ENCODE measurements at regions not wholly inside any gene's neighbourhood (a gene's known extent, or its start where the extent isn't known, plus 50 kb on each side); places are given as distances from the start of the nearest gene placed in this dataset.
"Not testable (repeated sequence)": the region's sequence is repeated elsewhere in the genome, so short reads cannot be mapped to it uniquely, and the experiment has no call there.

DNA sequence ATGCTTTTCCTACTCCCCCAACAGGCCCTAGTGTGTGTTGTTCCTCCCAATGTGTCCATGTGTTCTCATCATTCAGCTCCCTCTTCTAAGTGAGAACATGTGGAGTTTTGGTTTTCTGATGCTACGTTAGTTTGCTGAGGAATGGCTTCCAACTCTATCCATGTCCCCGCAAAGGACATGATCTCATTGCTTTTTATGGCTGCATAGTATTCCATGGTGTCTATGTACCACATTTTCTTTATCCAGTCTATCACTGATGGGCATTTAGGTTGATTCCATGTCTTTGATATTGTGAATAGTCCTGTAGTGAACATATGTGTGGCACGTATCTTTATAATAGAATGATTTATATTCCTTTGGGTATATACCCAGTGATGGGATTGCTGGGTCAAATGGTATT is 72.5 kb upstream of the CCNY start:
- DNase-seq: not testable (repeated sequence)

DNA sequence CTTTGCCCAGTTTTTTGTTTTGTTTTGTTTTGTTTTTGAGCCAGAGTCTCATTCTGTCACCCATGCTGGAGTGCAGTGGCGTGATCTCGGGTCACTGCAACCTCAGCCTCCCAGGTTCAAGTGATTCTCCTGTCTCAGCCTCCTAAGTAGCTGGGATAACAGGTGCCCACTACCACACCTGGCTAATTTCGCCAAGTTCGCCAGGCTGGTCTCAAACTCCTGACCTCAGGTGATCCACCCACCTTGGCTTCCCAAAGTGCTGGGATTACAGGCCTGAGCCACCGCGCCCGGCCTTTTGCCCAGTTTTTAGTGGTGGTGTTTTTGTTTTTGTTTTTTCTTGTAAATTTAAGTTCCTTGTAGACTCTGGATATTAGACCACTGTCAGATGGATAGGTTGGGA is 71.7 kb upstream of the CCNY start:
- DNase-seq: not testable (repeated sequence)

DNA sequence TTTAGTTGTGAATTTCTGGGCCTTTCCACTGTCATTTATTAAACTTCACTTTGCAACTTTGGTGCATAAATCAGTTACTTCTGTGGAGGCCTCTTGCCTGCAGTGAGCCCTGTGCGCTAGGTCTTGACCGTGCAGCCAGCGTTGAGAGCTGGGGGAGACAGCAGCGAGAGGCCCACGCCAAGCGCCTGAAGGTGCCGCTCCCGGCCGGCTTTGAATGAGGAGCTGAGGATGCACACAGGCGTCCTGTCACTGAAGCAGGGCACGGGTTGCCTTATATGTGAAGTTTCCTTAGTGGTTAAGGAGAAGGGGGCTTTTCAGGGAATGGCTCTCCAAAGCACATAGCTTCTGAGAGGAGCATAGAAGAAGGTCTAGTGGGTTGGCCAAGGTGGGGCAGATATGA is 70.9 kb upstream of the CCNY start:
- DNase-seq: no peak

DNA sequence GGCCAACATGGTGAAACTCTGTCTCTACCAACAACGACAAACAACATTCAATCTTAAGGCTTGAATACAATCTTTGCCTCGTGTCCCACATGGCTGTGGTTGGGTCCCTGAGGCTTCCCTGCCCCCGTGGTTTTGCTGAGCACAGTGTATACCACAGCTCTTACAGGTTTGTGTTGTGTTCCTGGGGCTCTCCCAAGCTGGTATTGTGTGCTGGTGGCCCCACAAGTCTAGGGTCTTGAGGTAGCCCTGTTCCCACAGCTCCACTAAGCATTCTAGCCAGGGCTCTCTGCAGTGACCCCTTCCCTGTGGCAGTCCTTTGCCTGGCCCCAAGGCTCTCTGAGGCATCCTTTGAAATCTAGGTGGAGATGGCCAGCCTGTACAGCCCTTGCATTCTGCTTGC is 68.0 kb upstream of the CCNY start:
- no peak for DNase-seq

DNA sequence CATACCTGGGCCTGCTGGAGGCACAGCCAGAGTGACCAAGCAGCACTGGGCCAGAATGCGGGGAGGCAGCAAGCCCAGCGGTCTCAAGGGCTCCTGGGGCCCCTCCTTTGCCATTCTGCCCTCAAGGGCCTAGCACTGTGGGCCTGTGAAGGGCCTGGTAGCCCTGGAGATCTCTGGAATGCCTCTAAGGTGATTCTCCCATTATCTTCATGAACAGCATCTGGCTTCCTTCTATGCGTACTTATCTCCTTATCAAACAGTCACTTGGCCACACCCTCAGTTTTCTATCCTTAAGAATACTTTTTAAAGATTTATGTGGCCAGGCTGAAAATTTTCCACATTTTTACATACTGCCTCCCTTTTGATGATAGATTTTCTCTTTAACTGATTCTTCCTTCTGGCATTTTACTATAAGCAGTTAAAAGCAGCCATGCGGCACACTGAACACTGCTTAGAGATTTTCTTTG is 67.5 kb upstream of the CCNY start:
- peak; percentile 21 for DNase-seq

DNA sequence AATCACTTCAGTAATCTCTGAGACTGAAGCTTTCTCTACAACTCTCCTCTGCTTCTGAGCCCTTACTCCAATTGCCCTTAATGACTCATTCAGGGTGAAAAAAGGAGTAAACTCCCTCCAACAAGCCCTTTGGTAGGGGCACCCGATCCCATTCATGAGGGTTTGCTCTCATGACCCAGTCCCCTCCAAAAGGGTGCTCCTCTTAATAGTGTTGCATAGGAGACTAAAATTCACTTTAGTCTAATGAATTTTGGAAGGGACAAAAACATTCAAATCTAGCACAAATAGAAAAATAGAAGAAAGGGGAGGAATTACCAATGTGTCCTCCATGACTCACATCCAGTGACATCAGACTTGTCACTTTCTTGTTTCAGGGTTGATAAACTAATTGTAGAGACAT is 66.2 kb upstream of the CCNY start:
- peak; percentile 14 for DNase-seq

DNA sequence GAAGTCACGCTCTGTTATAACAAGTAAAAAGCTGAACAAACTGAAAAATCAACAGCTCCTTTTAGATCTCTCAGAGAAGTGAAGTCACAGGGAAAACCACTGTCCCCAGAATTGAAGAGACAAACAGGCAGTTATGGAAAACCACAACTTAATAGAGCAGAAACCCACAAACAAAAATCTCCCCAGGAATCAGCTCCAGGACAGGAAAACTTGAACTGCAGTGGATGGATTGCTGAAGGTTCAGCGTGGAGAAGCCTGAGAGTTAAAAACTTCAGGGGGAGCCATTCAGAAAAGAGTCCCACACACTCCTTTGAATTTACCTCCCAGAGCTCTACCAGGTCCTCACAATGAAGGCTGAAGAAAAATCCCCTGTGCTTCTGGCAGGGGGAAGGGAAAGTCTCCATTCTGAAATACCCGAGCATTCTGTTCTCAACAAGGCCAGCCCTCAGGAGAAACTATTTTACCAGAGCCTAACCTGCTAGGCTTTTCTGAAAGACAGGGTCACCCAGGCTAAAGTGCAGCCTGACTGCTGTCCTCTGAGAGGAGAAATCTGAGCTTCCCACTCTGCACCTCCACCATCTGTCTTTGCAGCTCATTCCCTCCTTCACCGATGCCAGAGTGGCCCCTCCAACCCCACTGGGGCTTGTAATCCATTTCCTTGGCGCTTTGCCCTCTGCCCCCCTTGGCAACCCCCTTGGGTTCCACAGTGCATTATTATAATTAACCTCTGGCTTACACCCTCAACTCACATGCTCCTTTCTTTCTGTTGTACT is 65.0 kb upstream of the CCNY start:
- DNase-seq: no peak

DNA sequence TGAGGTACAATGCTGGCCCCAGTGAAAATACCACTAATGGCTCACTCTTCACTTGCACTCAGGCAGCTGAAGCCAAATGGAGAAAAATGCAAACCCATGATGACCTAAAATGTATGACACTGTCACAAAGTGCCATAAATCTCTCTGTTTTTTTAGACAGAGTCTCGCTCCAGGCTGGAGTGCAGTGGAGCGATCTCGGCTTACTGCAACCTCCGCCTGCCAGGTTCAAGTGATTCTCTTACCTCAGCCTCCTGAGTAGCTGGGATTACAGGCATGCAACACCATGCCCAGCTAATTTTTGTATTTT is 64.5 kb upstream of the CCNY start:
- DNase-seq: not testable (repeated sequence)

DNA sequence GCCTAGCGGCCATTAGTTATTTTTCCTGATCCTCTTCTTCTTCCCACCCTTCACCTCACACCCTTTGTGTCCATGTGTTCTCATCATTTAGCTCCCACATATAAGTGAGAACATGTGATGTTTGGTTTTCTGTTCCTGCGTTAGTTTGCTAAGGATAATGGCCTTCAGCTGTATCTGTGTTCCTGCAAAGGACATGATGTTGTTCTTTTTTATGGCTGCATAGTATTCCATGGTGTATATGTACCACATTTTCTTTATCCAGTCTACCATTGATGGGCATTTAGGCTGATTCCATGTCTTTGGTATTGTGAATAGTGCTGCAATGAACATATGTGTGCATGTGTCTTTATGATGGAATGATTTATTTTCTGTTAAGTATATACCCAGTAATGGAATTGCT is 63.9 kb upstream of the CCNY start:
- not testable (repeated sequence) for DNase-seq

DNA sequence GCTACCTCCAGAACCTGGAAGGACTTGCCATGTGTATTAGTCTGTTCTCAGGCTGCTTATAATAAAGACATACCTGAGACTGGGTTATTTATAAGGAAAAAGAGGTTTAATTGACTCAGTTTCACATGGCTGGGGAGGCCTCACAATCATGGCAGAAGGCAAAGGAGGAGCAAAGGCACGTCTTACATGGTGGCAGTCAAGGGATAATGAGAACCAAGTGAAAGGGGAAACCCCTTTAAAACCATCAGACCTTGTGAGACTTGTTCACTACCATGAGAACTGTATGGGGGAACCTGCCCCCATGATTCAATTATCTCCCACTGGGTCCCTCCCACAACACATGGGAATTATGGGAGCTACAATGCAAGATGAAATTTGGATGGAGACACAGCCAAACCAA is 62.3 kb upstream of the CCNY start:
- DNase-seq: not testable (repeated sequence)

DNA sequence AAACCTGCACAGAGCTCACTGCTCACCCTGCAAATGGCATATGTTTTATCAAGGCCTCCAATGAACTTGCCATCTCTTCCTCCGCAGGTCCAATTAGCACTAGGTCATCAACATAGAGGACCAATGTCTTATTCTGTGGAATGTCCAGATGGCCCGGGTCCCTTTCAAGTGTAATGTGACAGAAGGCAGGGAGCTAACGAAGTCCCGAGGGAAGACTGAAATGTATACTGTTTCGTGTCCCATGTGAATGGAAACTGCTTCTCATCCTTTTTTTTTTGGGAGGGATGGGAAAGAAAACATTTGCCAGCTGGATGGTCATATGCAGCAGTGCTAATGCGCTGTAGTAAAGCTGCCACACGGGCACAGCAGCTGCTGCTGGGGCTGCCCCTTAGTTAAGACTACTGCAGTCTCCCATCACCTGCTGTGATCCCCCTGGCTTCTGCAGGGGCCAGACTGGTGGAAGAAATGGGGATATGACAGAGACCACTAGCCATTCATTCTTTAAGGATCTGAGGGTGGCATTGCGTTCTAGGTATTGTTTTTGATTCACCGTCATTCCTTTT is 61.7 kb upstream of the CCNY start:
- no peak for DNase-seq

DNA sequence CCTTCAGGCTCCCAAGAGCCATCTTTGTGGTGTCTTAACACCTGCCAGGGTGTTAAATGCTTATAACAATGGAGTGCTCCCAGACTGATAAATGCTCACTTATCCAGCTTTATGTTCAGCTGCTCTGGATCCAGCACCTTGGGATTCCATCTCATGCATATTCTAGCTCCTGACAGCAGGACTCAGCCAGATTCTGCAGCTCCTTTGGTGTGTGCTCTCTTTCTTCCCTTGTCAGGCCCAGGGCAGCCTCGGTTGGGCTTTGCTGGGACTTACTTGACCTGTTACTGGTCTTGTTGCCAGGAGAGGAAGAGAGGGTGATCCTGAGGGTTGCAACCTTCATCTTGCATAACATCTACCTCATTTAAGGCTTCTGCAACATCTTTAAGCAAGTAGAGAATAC is 59.4 kb upstream of the CCNY start:
- DNase-seq: no peak

DNA sequence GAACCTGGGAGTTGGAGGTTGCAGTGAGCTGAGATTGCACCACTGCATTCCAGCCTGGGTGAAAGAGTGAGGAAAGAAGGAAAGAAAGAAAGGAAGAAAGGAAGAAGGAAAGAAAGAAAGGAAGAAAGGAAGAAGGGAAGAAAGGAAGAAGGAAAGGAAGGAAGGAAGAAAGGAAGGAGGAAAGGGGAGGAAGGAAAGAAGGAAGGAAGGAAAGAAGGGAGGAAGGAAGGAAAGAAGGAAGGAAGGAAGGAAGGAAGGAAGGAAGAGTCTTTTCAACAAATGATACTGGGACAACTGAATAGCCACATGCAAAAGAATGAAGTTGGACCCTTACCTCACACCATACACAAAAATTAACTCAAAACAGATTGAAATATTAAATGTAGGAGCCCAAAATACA is 56.1 kb upstream of the CCNY start:
- DNase-seq: not testable (repeated sequence)
